ENCODE measurements at regions not wholly inside any gene's neighbourhood (a gene's known extent, or its start where the extent isn't known, plus 50 kb on each side); places are given as distances from the start of the nearest gene placed in this dataset.

DNA sequence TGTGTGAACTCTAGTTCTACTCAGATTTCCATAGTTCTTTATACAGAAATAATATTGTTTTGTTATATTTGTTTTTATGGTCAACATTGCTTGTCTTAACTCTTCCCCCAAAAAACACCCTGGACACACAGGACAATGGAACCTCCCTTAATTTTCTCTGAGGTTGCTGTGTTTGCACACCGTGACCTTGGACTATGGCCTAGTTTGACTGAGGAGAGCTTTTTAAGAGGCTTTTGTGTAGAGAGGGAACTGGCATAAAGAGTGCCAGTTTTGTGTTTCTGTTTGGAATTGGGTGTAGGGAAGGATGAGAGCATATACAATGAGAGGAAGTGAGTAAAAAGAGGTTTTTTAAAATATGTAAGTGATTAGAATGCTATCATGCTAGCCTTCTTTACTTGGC is 101.1 kb upstream of the MEF2C start:
- FAIRE-seq, result no peak

DNA sequence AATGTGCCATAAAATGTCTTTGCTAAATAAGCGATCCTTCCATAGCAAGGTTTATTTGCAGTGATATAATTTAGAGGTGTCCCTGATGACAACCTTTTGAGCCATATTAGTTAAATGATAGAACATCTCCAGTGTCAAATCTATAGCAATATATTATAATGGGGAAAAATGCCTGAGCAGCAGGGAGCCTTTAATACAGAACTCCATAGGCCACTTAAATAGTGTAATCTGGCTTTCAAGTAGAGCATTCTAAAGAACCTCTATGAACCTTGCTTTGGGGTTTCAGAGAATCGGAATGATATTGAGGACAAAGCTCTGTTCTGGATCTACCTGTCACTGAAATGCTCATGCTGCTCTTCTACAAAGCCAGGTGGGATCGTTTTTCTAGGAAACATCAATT is 96.7 kb upstream of the MEF2C start:
- FAIRE-seq, result no peak

DNA sequence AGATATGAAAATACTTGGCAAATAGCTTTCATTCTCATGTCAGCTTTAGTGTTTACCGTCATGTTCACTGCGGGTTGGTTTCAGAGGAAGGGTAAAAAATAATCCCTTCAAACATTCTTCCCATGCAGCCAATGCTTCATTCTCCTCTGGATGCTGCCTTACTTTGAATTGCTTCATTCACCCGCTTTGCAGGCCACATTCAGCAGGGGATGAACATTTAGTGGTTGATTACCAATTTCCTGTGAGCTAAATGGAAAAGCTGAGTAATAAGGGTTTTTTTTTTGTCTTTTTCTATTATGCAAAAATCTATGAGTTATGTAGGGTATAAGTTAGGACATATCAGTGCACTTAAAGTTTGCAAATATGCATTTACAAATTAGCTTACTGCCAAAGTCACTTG is 96.3 kb upstream of the MEF2C start:
- FAIRE-seq, result no peak

DNA sequence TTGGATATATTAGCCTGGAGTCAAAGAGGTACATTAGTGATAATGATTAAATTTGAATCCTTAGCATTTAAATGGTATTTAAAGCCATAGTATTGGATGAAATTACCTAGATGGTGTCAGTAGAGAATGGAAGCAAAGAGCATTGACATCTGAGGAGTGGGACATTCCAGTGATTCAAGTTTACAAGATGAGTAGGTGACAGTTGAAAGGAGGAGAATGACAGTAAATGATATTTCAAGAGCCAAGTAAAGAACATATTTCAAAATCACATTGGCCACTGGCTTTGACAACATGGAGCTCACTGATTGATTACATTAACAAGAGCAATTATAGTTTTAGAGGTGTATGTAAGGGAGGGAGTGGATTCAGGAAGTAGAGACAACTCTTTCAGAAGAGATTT is 93.9 kb upstream of the MEF2C start:
- no peak for FAIRE-seq

DNA sequence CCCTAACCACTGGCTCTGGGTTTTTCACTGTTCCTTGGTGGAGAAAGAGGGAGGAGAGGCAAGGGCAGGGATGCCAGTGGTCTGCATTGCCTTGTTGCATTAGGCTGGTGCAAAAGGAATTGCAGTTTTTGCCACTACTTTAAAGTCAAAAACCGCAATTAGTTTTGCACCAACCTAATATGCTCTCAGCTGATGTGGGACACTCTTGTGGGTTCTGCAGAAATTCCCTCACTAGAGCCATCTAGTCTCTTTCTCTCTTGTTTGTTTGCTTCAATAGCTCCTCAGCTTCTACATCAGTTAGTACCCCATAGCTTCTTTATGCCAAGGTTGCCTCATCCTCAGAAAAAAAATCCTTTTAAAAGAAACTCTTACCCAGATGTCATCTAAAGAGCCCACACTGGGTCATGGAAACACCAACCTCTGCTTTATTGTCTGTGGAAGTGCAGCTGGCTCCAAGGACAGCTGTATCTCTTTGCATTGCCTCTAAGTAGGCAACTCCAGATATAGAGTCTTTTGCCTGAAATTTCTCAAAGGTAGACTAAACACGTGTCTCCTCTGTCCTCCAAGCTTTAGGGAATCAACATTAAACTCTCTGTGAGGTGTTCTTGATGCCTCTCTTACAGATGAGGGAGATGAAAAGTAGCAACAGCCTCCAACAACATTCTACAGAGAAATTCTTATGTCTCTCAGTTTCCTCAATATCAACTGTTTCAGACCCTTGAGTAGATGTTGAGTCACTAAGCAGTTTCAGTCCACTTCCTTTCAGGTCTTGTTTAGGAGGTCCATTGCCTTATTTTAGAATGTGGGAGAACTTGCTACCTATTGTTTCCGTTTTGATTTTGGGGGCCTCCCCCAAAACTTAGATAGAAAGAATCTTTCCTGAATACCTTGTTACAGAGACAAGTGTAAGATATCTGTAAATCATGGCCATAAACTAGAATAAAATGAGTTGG is 84.9 kb upstream of the MEF2C start:
- no peak for FAIRE-seq

DNA sequence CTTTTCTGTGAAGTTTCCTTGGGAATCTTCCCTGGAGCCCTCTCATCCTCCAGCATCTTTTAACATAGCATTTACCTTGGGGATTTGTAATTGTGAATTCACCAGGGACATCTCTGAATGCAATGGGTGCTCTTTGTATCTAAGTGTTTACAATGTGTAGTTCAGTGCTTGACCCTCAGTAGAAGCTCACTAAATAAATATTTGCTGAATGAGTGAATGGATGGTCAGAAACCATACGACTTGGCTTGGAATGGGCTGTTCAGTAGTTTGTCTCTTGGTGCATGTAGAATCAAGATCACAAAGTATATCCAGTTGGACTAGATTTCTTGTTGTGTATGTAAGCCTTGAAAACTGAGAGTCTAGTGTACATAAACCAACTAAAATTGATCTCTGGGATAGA is 81.8 kb upstream of the MEF2C start:
- FAIRE-seq, result no peak

DNA sequence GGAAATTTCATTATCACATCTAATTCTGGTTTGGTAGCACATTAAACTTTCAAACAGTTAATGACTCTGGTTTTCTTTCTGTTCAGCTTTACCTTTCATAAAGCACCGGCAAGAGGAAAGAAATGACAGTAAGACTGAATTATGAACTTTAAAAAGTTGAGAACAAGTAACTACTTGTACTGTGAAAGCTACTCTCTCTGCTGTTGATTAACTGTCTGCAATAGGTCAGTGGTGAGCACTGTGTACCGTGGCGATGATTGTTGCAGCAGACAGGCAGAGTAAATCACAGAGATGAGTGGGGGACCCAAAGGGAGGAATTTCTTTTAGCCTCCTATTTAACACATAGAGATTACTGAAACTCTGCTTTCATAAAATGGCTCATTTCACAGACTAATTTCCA is 74.0 kb upstream of the MEF2C start:
- FAIRE-seq, result no peak

DNA sequence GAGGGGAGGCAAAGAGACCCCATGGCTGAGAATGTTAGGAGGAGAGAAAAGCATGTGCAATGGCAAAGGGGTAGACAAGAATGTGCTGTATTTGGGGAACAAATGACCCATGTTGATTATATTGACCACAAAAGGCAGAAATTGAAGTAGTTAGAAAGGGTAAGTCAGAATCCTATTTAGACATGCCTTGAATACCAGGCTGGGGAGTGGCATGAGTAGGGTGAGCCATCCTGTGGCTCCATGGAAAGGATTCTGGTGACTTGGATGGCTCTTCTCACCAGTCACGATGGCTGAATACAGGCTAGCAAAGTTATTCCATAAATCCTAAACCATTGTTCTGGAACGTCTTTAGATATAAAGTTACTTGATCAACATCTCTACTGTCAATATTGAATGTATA is 73.4 kb upstream of the MEF2C start:
- FAIRE-seq, result no peak

DNA sequence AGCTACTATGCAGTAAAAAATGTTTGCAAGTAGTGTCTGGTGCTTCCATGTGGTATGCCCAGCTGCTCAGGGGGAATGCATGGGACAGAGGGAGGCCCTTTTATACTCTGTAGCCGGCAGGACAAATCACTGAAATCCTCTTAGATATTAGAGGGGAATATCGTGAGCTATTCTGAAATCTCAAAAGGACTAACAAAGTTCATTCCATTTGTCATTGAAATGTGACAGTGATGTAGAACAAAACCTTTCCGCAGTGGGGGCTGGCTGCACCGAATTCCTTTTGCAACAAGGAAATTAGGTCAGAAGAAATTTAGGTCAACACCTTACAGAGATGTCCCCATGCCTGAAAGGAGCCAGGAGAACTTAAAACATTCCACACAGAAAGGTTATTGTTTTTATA is 72.4 kb upstream of the MEF2C start:
- FAIRE-seq, result no peak

DNA sequence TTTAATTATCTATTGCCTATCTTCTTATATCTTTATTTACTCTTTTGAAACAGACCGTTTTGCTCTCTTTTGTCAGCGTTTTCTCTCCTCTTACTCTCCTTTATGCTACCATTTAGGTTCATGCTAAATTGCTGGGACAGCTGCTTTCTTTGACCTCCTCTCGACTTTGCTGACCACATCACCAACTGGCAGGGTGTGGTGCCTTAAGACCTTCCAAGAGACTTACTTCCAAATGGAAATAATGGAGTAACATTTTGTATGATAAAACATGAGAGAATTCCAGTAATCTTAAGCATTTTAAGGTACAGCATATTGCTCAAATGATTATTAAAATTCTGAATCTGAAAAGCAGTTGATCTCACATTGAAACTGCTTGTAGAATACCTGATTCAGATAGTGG is 71.5 kb upstream of the MEF2C start:
- FAIRE-seq, result no peak

DNA sequence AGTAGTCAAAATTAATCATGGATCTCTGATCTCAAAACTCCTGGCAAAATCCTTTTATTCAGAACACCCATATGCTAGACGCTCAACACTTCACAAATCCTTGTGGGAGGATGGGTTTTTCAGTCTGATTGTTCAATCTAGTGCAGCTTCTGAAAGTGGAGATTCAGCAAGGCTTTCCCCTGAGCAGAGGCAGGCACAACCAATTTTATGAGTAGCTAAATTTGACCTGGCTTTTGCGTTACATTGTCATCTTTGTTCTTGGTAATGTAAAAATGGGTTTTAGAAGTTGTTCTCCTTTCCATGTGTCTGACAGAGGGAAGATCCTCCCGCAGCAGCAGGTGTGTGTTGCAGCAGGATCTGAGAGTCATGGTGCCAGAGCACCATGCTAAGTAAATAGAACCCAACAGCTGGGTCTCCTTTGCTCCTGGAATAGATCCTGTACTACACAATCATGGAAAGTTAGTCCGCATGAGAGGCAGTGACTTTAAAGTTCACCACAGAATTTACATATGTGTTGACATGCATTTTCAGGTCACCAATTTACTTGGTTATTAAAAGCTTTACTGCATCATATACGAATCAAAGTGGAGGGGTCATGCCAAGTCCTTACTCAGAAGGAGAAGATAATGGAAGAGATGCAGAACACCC is 70.1 kb upstream of the MEF2C start:
- no peak for FAIRE-seq

DNA sequence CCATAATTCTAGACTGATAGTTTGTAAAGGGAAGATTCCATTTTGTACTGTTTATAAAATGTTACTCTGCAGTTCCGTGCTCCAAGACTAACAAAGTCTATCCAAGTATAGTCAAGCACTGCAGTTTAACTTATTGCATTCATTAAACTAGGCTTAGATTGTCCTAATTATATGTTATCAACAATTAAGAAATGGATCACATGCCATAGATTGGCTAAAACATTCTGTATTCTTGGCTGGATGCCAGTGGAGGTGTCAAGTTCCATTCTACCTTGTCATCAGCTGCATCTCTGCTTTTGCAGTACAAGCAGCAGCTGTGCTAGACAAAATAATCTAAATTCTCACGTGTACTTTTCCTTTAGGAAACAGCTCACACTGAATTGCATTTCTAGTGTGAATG is 69.4 kb upstream of the MEF2C start:
- peak; percentile 13 for FAIRE-seq

DNA sequence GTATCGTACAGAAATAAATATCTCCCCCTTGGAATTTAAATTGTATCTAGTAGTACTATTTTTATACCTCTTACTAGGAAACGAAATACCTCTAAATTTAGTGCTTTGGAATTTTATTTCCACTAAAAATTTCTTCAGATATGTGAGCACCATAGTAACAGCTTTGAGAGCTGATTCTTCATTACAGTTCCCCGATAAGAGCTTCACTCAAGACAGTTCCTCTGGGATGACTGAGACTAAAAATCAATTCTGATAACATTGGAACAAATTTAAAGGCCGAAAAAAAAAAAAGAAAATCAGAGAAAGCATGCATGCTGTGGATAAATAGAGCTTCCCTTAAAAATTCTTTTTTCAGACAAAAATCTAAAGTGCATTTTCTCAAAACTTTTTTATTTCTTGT is 68.5 kb upstream of the MEF2C start:
- FAIRE-seq, result no peak

DNA sequence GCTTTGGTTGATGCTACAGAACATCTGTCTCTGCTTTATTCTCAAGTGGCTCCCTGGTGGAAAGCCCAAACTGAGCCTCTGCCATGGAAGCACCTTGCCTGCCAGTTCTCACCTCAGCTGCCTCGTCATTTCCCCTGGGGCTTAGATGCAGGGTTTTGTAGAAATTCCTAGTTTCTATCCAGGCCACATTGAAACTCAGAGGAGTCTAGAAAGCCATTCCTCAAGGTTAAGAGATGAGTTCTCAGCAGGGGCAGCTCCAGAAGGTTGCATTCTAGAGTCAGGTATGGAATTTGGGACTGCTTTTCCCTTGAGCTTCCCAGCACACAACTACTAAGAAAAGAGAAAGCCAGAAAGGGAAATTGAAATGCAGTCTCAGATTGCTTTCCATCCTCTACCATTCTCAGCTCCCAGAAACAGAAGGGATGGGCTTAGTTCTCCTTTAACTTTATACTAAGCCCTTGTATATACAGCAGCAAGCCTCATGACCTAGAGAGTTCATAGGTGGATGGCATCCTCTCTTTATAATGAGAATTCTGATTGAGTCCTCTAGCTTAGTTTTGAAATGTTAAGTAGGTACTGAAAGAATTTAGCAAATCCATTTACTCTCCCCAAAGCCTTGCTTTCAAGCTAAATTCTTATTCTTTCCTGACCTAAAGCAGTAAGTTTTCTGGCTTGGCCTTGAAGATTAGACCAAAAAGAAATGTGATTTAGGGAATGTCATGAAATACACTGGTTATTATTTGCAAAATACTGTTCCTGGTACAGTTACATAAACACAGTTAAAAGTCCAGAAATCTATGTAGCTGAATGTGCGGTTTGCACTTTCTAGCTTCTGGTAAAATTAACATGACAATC is 66.0 kb upstream of the MEF2C start:
- FAIRE-seq, result no peak

DNA sequence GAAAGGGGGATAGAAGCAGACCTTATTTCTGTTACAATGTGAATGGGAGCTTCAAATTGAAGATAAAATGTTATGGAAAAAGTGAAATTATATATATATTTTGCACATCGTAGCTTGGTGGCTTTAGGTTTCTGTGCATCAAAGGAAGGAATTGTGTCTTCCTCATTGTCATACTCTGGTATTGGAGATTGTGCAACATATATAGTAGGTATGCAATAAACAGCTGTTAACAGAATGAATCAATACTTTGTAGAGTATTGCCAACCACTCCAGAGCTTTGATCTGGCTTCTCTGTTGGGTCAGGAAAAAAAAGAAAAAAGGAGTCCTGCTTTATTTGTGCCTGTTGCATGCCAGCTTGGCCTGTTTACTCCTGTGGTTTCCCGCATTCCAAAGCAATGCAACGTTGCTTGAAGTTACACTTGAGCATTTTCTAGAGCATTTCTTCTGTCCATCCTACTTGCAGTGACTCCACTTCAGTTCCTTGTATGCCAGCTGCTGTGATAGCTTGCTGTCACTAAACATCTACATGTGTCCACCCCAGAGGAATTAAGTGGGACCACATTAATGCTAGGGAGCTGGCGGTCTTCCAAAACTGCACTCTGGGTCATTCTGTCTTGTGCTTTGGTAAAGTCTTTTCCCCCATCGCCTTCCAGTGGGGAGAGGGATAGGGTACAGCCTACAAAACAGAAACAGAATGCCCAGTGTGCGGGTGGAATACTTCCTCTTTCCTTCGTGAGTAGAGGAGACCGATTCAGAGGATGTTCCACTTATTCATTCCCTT is 62.0 kb upstream of the MEF2C start:
- FAIRE-seq, result no peak

DNA sequence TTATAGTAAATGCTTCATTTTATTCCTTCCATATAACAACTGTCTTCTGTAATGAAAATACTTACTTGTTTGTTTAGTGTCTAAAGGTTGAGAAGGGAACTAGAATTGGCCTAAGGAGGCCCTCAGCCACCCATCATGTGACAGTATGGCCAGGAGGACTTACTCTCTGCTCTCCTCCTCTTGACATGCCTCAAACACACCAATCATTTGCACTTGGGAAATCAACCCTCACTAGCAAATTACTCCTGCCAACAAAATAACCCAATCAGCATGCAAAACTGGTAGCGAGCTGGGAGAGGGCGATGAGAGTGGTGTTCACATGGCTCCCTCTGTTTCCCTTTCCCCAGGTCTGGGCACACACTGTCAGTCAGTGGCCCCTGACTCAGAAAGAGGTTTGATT is 58.6 kb upstream of the MEF2C start:
- no peak for FAIRE-seq

DNA sequence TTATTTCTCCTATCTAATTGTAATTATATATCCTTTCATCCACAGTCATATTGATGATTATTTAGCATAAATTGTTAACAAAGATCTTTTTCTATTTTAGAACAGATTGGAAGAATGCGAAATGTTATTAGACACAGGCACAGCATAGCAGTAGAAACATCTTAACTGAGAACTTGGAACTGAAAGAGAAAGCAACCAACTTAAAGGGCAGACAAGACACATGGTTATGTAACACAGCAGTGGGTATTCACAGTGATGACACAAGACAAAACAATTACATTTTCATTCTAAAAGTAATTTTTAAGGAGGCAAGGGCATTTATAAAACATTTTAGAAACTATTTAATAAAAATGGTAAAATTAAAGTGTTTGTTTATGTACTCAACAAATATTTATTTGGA is 57.7 kb upstream of the MEF2C start:
- no peak for FAIRE-seq

DNA sequence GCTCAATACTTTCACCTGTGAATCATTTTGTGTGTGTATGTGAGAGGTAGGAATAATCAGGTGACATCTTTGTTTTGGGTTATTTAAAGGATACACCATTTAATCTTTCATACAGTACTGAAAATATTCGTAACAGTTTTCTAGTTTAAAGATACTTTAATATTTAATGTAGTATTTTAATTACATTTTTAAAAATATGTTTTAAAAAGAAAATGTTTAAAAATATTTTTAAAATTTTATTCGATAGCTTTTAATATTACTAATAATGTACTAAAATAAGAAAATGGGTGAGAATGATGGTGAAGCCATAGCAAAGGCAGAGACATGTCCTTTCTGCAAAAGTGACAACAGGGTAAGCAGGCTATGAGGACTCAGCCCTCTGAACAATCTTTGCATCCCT is 56.3 kb upstream of the MEF2C start:
- no peak for FAIRE-seq

DNA sequence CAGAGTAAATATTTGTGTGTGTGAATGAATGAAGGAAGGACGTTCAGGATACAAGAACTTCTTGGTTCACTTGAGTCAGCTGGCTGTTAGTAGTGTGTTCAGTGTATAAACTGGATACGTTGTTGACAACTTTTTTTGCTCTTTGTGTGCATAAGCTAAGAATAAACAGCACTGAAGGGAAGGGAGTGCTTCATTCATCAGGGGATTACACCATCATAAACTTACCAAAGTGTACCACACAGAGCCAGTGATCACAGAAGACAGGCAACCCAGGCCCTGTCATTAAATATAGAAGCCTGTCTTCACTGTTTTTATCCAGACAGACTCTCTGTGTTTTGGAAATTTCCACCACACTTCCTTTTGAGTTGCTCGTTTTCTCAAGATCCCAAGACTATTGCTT is 55.5 kb upstream of the MEF2C start:
- no peak for FAIRE-seq

DNA sequence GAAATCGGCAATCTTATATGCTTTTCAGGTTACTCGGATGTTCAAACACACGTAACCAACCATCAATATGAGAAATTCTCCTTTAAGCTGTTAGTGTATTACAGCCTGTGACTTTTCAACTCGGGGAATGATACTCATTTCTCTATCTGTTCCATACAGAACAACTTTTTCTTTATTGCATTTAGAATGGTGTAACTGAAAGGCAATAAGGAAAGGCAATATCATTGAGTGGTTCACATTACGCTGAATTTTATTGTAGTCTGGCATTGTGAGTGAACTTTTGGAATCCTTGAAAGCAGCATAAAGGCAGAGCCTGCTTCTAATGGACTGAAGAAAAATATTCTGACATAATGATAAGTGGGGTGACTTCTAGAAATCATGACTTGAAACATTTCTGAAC is 54.4 kb upstream of the MEF2C start:
- FAIRE-seq, result no peak

DNA sequence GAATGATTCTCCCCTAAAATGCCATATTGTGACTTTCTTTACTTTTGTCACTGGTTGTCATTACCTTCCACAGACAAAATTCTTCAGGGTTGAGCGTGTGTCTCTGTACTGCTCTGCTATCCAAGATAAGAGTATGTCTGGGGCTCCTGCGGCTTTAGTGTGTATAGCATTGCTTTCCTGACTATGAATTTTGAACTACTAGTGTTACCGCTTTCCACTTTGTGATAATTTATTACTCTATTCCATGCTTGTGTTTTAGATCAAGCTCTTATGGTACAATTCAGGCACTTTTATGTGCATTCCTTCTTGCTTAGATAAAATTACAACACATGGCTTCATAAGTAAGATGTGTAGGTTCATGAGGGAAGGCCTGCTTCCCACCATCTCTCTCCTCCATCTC is 51.5 kb upstream of the MEF2C start:
- no peak for FAIRE-seq
